ENCODE measurements at regions not wholly inside any gene's neighbourhood (a gene's known extent, or its start where the extent isn't known, plus 50 kb on each side); places are given as distances from the start of the nearest gene placed in this dataset.

- no peak for TF ChIP-seq CSRNP3 (CRISPR knock-in tag; IDR thresholded peaks at IDR 0.05)
- TF ChIP-seq TCF4 (CRISPR knock-in tag; IDR thresholded peaks at IDR 0.05; ENCODE audit: borderline replicate concordance), result no peak
- TF ChIP-seq SNAI2 (CRISPR knock-in tag; IDR thresholded peaks at IDR 0.05), result no peak
- TF ChIP-seq ZFP30 (CRISPR knock-in tag; IDR thresholded peaks at IDR 0.05), result no peak
- no peak for TF ChIP-seq PATZ1 (CRISPR knock-in tag; IDR thresholded peaks at IDR 0.05; ENCODE audit: borderline replicate concordance)
- no peak for TF ChIP-seq BACH2 (CRISPR knock-in tag; IDR thresholded peaks at IDR 0.05; ENCODE audit: borderline replicate concordance)
- no peak for TF ChIP-seq ZNF565 (CRISPR knock-in tag; conservative IDR thresholded peaks at IDR 0.05; ENCODE audit: low read depth)
- no peak for TF ChIP-seq GLIS3 (CRISPR knock-in tag; IDR thresholded peaks at IDR 0.05)
- TF ChIP-seq CREB5 (CRISPR knock-in tag; IDR thresholded peaks at IDR 0.05; ENCODE audit: low read depth), result no peak
- no peak for TF ChIP-seq ARNTL (CRISPR knock-in tag; IDR thresholded peaks at IDR 0.05; ENCODE audit: borderline replicate concordance, low read depth)
- TF ChIP-seq OSR1 (CRISPR knock-in tag; IDR thresholded peaks at IDR 0.05), result no peak
- no peak for TF ChIP-seq TOX (CRISPR knock-in tag; IDR thresholded peaks at IDR 0.05; ENCODE audit: borderline replicate concordance)
- TF ChIP-seq RARB (CRISPR knock-in tag; IDR thresholded peaks at IDR 0.05), result no peak
- no peak for TF ChIP-seq ZFP3 (CRISPR knock-in tag; IDR thresholded peaks at IDR 0.05)
These were observed 248.3 kb downstream of the DLEU7 start for GRCh38 chr13:50595196-50595595.

Data from SK-N-SH treated with all-trans-retinoic acid at 6 μM for 48 hours (cell line).